A673 (cell line): ENCODE measurements at regions not wholly inside any gene's neighbourhood (a gene's known extent, or its start where the extent isn't known, plus 50 kb on each side); places are given as distances from the start of the nearest gene placed in this dataset.

ENCODE experiments used
- EZH2 ChIP-seq: fragments of 200-600 bp; sonication (generic); IDR thresholded peaks from 2 replicates; pipeline ENCODE4 v1.6.1; 2017; ENCODE audit warnings: borderline replicate concordance, low read depth, mild to moderate bottlenecking, mixed read lengths, antibody characterized with exemption, low read length; ENCODE audit not compliant: poor library complexity, severe bottlenecking
- TF ChIP-seq, protein P1 (sequence below): fragments of 300-800, 200-600 bp; sonication (generic); conservative IDR thresholded peaks from 2 replicates; pipeline ENCODE4 v1.5.1; 2017; ENCODE audit warnings: low read depth, mild to moderate bottlenecking, antibody characterized with exemption, low read length, moderate library complexity, mixed read lengths

DNA sequence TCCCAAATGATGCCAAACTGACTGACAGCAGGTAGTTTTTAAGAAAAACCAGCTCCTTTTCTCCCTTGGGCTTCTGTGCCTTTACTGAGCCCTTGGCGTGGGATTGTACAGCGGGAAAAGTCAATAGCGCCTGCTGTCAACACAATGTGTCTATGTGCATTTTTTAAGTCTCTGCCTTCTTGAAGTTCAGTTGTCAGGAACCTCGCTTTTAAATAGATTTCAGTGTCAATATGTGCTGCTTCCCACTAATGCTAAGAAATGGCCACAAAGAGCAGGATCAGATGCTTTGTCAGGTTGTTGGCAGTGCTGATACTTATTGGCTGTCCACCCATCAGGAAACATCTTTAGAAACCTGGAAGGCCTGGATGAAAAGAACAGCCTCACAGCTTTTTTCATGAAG lies 424.4 kb downstream of the C3orf38 start:
- TF ChIP-seq, protein P1, sequence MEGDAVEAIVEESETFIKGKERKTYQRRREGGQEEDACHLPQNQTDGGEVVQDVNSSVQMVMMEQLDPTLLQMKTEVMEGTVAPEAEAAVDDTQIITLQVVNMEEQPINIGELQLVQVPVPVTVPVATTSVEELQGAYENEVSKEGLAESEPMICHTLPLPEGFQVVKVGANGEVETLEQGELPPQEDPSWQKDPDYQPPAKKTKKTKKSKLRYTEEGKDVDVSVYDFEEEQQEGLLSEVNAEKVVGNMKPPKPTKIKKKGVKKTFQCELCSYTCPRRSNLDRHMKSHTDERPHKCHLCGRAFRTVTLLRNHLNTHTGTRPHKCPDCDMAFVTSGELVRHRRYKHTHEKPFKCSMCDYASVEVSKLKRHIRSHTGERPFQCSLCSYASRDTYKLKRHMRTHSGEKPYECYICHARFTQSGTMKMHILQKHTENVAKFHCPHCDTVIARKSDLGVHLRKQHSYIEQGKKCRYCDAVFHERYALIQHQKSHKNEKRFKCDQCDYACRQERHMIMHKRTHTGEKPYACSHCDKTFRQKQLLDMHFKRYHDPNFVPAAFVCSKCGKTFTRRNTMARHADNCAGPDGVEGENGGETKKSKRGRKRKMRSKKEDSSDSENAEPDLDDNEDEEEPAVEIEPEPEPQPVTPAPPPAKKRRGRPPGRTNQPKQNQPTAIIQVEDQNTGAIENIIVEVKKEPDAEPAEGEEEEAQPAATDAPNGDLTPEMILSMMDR, result no peak
- TF ChIP-seq EZH2, result no peak
